Ovary (tissue), 7 donors: ENCODE measurements at regions not wholly inside any gene's neighbourhood (a gene's known extent, or its start where the extent isn't known, plus 50 kb on each side); places are given as distances from the start of the nearest gene placed in this dataset.

Experiments
- DNase-seq, 5 donors: peaks; one replicate each; pipeline ENCODE4 v3.0.0-alpha.2; 2019 to 2020
- H3K27ac ChIP-seq, 2 donors: fragments of 200-600 bp; one replicate each; pipeline versions ENCODE4 v1.5.1 to v1.8.0; 2019 to 2022
- H3K27me3 ChIP-seq: fragments of 200-600 bp; one replicate; pipeline ENCODE4 v1.8.0; 2022
- H3K36me3 ChIP-seq: fragments of 200-600 bp; sonication (generic); one replicate; pipeline ENCODE4 v1.5.1; 2019
- H3K4me1 ChIP-seq: one replicate; pipeline ENCODE4 v1.8.1; 2013; ENCODE audit warnings: mild to moderate bottlenecking, moderate library complexity; ENCODE audit not compliant: insufficient read depth
- H3K4me3 ChIP-seq: fragments of 200-600 bp; sonication (generic); one replicate; pipeline ENCODE4 v1.5.1; 2017
- H3K9me3 ChIP-seq, 2 donors: fragments of 200-600 bp in 1 of 2; sonication (generic) in 1 of 2; one replicate each; pipeline versions ENCODE4 v1.5.1 to v1.8.1; 2013 to 2019; ENCODE audit warnings: mild to moderate bottlenecking in 1 of 2, moderate library complexity in 1 of 2
- EP300 ChIP-seq: sonication (generic); formaldehyde crosslinking; IDR thresholded peaks from one replicate; pipeline ENCODE4 v1.6.1; 2017; ENCODE audit warnings: antibody characterized with exemption
- POLR2A ChIP-seq: fragments of 450-650 bp; IDR thresholded peaks from one replicate; pipeline ENCODE4 v1.6.1; 2017; ENCODE audit warnings: antibody characterized with exemption, mild to moderate bottlenecking, moderate library complexity
- WGBS, 3 donors: extraction: QIAGEN DNeasy Blood & Tissue Kit in 1 of 3; methylation state at CpG; one replicate each; pipeline versions ENCODE4 v1.1.5 to v1.1.7; 2013 to 2017; 5-methylcytosine and 5-hydroxymethylcytosine counted together
- intact Hi-C, 4 donors: fragments of 100-400 bp; cut with DNase I; formaldehyde crosslinking; loops; one replicate each; pipeline versions ENCODE4 v1.11.0 to v1.15.1; 2022 to 2023
- TF ChIP-seq, protein P1 (sequence below), 3 donors: fragments of 450-650 bp in 2 of 3; fragments of 200-600 bp in 1 of 3; IDR thresholded peaks; one replicate each; pipeline versions ENCODE4 v1.5.1 to v1.8.0; 2016 to 2022; ENCODE audit warnings: antibody characterized with exemption in 3 of 3, mild to moderate bottlenecking in 1 of 3
- donor health status: DM: no; HTN: no; CAD: no; lungs with moderate emphysema.
- donor health status: DM: no; HTN: no; CAD: no.
- donor health status: Bipolar disorder and iron deficiency.
- donor health status: DM: no; HTN: no; CAD: no.
- donor health status: DM: yes; HTN: yes; CAD: no.

DNA sequence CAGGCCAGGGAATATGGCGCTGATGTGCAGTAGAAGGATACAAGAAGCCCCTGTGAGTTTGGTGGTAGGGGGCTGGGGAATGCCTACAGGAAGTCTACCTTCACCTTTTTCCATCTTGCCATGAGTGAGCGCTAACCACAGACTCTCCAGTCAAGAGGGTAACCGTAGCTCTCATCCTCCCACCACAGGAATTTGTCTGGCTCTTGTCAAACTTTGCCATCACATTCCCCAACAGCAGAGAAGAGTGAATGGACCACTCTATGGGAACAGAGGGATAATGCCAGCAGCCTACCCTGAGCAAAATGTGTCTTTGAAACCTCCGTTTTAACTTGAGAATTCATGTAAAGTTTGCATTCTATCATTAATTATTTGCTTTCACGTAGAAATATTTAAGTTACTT, 168.3 kb downstream of the NRP2 start:
- 78 to 94% (median 90%) methylated on average over 5 of the region's 5 CpGs for WGBS, 3 donors
- Histone ChIP-seq H3K4me3 (no peak overlapping the region), H3K4me1 (no peaks in the 10 kb centered on the region), H3K27me3 (no peaks in the 10 kb centered on the region), H3K9me3 (no peaks in the 10 kb centered on the region), H3K27ac (no peak overlapping the region), H3K36me3 (no peaks in the 10 kb centered on the region)
- intact Hi-C loops = no loop called here
- TF ChIP-seq, protein P1, sequence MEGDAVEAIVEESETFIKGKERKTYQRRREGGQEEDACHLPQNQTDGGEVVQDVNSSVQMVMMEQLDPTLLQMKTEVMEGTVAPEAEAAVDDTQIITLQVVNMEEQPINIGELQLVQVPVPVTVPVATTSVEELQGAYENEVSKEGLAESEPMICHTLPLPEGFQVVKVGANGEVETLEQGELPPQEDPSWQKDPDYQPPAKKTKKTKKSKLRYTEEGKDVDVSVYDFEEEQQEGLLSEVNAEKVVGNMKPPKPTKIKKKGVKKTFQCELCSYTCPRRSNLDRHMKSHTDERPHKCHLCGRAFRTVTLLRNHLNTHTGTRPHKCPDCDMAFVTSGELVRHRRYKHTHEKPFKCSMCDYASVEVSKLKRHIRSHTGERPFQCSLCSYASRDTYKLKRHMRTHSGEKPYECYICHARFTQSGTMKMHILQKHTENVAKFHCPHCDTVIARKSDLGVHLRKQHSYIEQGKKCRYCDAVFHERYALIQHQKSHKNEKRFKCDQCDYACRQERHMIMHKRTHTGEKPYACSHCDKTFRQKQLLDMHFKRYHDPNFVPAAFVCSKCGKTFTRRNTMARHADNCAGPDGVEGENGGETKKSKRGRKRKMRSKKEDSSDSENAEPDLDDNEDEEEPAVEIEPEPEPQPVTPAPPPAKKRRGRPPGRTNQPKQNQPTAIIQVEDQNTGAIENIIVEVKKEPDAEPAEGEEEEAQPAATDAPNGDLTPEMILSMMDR (IDR thresholded peaks at IDR 0.05) = no peak
- no peak for TF ChIP-seq POLR2A
- no peak for TF ChIP-seq EP300
- DNase-seq = no peak

DNA sequence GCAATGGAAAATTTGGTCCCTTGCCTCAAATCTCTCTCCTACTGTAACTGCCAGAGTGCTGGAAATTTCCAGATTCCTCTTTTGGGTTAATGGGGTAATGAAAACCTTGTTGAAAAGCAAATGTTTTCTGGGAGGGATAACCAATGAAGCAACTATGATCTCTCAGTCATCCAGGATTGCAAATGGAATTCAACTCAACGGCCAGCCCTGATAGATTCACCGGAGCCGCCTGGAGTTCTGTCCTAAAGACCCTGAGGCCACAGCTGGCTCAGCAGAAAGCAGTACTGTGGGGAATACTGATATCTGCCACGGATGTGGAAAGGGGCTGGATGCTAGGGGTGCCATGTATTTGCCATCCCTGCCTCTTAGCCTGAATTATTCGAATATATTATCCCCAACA, 167.8 kb downstream of the NRP2 start:
- WGBS, 3 donors = 82 to 95% (median 87%) methylated on average over 5 of the region's 5 CpGs
- intact Hi-C loops = no loop called here
- Histone ChIP-seq H3K4me1 (no peaks in the 10 kb centered on the region), H3K27me3 (no peaks in the 10 kb centered on the region), H3K36me3 (no peaks in the 10 kb centered on the region), H3K4me3 (no peak overlapping the region), H3K27ac (no peak overlapping the region), H3K9me3 (no peaks in the 10 kb centered on the region)
- TF ChIP-seq, protein P1 (IDR thresholded peaks at IDR 0.05) = no peak
- TF ChIP-seq EP300 (no peak), POLR2A (no peak)
- DNase-seq = no peak

DNA sequence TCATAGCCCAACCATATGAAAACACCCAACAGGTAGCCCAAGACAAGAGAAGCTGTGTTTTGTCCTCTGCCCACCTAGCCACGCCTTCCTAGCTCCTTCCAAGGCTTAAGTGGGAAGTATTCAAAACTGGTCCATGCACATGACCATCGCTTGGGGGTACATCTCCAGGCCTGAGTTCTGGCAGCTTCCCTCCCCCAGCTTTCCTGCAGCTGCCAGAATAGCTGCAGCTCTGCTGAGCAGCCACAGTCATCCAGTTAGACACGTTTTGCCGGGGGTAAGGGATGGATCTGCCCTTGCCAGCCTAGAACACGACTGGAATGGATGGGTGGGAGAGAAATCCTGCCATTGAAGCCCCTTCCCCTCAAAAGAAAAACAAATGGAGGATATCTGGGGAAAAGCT, 166.8 kb downstream of the NRP2 start:
- Histone ChIP-seq H3K36me3 (no peaks in the 10 kb centered on the region), H3K27me3 (no peaks in the 10 kb centered on the region), H3K9me3 (no peaks in the 10 kb centered on the region), H3K4me3 (no peak overlapping the region), H3K4me1 (no peaks in the 10 kb centered on the region), H3K27ac (no peak overlapping the region)
- intact Hi-C loops = no loop called here
- TF ChIP-seq POLR2A (no peak), EP300 (no peak)
- TF ChIP-seq, protein P1 (IDR thresholded peaks at IDR 0.05) = no peak
- whole genome bisulfite sequencing, 3 donors = 58 to 66% (median 61%) methylated on average over 5 of the region's 5 CpGs
- no peak for DNase-seq

DNA sequence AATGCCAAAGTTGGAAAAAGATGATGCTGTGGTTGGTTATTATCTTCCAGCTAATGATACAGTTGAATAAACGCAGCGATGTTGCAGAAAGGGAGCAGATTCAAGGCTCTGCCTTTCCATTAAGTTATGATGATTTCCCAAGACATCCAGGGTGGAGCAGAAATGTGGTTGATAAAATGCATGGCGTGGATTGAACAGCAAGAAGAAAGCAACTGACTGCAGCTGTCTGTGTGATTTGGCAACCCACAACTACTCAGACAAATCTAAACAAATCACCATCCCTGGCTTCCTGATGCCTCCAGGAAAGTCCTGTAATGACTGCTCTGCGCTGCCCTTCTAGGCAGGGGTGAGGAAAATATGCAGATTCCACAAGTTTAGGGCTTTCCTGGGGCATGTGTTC, 166.3 kb downstream of the NRP2 start:
- no peak for TF ChIP-seq EP300
- TF ChIP-seq, protein P1 (IDR thresholded peaks at IDR 0.05) = no peak
- TF ChIP-seq POLR2A = no peak
- DNase-seq = no peak
- 14 to 46% (median 16%) methylated on average over 4 of the region's 4 CpGs for WGBS, 3 donors
- intact Hi-C loops = no loop called here
- H3K4me3 ChIP-seq = no peak overlapping the region
- H3K9me3 ChIP-seq = no peaks in the 10 kb centered on the region
- H3K27ac ChIP-seq = no peak overlapping the region
- no peaks in the 10 kb centered on the region for H3K36me3 ChIP-seq
- H3K27me3 ChIP-seq = no peaks in the 10 kb centered on the region
- H3K4me1 ChIP-seq = no peaks in the 10 kb centered on the region
